Activated CD4-positive, alpha-beta T cell treated with anti-CD3 and anti-CD28 coated beads for 36 hours (primary cell): ENCODE measurements at regions not wholly inside any gene's neighbourhood (a gene's known extent, or its start where the extent isn't known, plus 50 kb on each side); places are given as distances from the start of the nearest gene placed in this dataset.

Source experiments
- ATAC-seq: fragments of 200-7000 bp; cut with Tn5 transposase; one replicate; pipeline ENCODE4 v1.10.0; 2021; ENCODE audit warnings: mild to moderate bottlenecking, moderate library complexity
- CTCF ChIA-PET: fragments of 350-600 bp; sonication (Branson Sonifier 250); formaldehyde crosslinking; loops from one replicate; lab custom pipeline; 2021; ENCODE audit warnings: antibody characterized with exemption; lab: Charles Lee
- POLR2A ChIA-PET: fragments of 350-600 bp; sonication (Branson Sonifier 250); formaldehyde crosslinking; loops from one replicate; lab custom pipeline; 2021; ENCODE audit warnings: antibody characterized with exemption, inconsistent platforms; lab: Charles Lee
- DNase-seq: peaks from one replicate; pipeline ENCODE4 v3.0.0-alpha.2; 2020
- H3K27ac Mint-ChIP-seq: one replicate; pipeline ENCODE4 v1.8.0; 2021; ENCODE audit warnings: mixed read lengths
- H3K27me3 Mint-ChIP-seq: one replicate; pipeline ENCODE4 v1.8.0; 2021; ENCODE audit warnings: mixed read lengths
- H3K36me3 Mint-ChIP-seq: one replicate; pipeline ENCODE4 v1.8.0; 2021; ENCODE audit warnings: low read depth, mixed read lengths
- H3K4me1 Mint-ChIP-seq: one replicate; pipeline ENCODE4 v1.8.0; 2021; ENCODE audit warnings: mixed read lengths
- H3K4me3 Mint-ChIP-seq: one replicate; pipeline ENCODE4 v1.8.0; 2021; ENCODE audit warnings: mild to moderate bottlenecking, moderate library complexity, mixed read lengths
- H3K9me3 Mint-ChIP-seq: one replicate; pipeline ENCODE4 v1.8.0; 2021; ENCODE audit warnings: low read depth, mixed read lengths
- intact Hi-C, 2 experiments: fragments of 100-400 bp; cut with DNase I in 1 of 2; cut with micrococcal nuclease in 1 of 2; formaldehyde crosslinking; loops; one replicate each; pipeline versions ENCODE4 v1.14.2 to v1.15.1; 2022 to 2024; cut with DNase I, micrococcal nuclease

DNA sequence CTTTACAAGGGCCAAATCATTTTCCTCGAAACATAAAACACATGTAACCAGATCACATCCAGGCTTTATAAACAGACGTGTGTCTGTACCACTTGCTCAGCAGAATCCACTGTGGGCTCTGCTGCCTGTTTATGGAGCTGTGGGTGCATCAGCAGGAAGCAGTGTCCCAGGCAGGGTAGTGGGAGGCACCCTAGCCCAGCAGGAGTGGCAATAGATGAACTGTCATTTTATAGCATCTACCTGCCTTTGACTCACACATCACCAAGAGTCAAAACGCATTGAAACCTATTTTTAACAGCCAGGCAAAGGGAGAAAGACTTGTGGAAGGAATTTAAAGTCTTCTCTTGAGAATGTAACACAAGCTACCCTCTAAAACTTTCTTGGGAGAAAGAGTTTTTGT is 169.1 kb upstream of the TENM3 start:
- POLR2A ChIA-PET: no interaction called here
- DNase-seq: no peak
- H3K36me3 Mint-ChIP-seq: no peaks in the 10 kb centered on the region
- CTCF ChIA-PET: no interaction called here
- H3K9me3 Mint-ChIP-seq: peaks cover 11% of the 10 kb centered on the region
- no peaks in the 10 kb centered on the region for H3K27me3 Mint-ChIP-seq
- ATAC-seq: no peak
- H3K4me3 Mint-ChIP-seq: no peak overlapping the region
- H3K27ac Mint-ChIP-seq: no peak overlapping the region
- no peaks in the 10 kb centered on the region for H3K4me1 Mint-ChIP-seq
- intact Hi-C loops: no loop called here

DNA sequence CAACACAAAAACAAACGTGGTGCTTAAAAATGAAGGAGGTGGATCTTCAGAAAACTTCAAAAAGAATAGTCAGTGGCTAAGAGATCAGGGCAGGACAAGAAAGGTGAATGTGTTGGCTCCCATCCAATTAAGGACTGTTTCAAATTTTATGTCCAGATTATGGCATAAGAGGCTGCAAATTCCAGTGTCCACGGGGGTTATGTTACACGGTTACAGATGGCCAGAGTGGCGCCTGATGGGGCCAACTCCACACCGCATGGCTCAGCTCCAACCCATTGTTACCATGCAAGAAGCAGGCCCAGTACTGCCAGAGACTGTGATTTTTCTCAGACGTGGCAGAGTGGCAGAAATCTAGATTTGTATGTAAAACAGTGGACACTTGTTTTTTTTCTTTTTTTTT is 168.4 kb upstream of the TENM3 start:
- ATAC-seq (no peak), DNase-seq (no peak)
- Mint-ChIP-seq H3K27ac (no peak overlapping the region), H3K4me1 (no peaks in the 10 kb centered on the region), H3K4me3 (no peak overlapping the region), H3K36me3 (no peaks in the 10 kb centered on the region), H3K9me3 (peaks cover 11% of the 10 kb centered on the region), H3K27me3 (no peaks in the 10 kb centered on the region)
- ChIA-PET CTCF (no interaction called here), POLR2A (no interaction called here)
- intact Hi-C loops: no loop called here

DNA sequence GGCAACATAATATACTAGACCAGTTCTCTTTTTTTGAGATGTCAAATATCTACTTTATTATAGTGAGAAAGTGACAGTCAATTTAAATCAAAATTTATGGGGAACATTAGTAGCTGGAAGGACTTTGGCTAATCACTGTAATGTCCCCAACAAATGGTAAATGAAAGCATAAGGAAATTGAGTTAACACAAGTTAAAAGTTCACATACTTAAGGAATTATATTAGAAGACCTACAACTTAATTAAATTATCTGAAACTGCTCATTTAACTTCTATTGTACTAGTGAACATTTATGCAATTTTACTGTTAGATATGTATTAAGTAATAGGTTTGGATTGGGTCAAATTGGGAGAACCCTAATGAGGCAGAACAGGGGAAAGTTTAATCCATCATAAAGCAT is 160.3 kb upstream of the TENM3 start:
- no peaks in the 10 kb centered on the region for H3K4me1 Mint-ChIP-seq
- no peaks in the 10 kb centered on the region for H3K27me3 Mint-ChIP-seq
- H3K4me3 Mint-ChIP-seq: no peak overlapping the region
- intact Hi-C loops: no loop called here
- DNase-seq (no peak), ATAC-seq (no peak)
- CTCF ChIA-PET: no interaction called here
- H3K9me3 Mint-ChIP-seq: no peaks in the 10 kb centered on the region
- H3K27ac Mint-ChIP-seq: no peak overlapping the region
- POLR2A ChIA-PET: no interaction called here
- no peaks in the 10 kb centered on the region for H3K36me3 Mint-ChIP-seq

DNA sequence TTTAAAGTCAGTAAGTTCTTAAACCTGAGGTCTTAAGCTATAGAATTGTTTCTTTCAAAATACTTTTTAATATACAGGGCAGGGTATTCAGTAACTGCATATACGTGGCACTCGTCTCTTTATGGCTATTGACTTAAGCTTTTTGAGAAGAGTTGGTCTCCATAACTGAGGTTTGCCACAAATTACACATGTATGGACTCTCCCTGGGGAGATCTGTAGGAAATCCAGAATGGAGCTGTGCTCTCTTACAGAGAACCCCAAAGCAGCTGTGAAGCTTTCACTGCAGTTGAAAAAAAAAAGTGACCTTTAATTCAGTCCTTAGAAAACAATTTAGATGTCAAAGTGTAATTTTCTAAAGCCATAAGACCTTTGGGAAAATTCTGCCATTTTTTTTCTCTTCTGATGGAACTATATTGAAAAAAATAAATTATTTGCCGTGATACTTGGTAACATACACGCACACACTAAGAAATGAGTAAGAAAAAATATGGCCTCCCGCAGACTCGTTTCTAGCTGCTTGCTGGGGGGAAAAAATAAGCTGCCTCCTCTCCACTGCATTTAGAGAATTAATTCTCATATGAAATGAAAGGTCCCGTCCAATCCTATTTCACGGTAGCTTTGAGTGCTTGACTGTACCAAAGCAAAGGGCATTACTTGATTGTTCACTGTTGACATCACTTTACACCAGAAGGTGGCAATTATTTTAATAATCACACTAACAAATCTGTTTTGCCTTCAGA is 159.4 kb upstream of the TENM3 start:
- intact Hi-C loops: no loop called here
- Mint-ChIP-seq H3K4me3 (no peak overlapping the region), H3K27ac (no peak overlapping the region), H3K36me3 (no peaks in the 10 kb centered on the region), H3K4me1 (no peaks in the 10 kb centered on the region), H3K27me3 (no peaks in the 10 kb centered on the region), H3K9me3 (no peaks in the 10 kb centered on the region)
- DNase-seq (no peak), ATAC-seq (no peak)
- ChIA-PET CTCF (no interaction called here), POLR2A (no interaction called here)

DNA sequence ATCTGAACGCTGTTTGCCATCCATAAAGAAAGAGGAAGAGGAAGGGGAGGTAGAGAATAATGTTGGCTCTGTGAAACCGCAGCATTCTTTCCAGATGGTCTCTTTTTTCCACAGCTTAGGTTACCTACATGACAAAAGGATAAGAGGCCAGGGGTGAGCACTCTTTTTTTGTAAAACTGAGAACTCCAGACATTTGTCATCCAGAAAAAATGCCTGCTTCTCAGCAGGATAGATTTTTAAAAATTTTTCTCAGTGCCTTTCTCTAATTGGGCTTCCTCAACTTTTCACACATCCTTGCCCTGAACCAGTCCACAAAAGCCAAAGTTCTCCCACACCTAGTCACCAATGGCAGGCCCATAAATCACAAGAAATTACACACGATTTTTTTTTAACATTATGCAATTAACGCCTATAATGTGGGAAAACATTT is 158.1 kb upstream of the TENM3 start:
- POLR2A ChIA-PET: no interaction called here
- no peak overlapping the region for H3K4me3 Mint-ChIP-seq
- intact Hi-C loops: no loop called here

DNA sequence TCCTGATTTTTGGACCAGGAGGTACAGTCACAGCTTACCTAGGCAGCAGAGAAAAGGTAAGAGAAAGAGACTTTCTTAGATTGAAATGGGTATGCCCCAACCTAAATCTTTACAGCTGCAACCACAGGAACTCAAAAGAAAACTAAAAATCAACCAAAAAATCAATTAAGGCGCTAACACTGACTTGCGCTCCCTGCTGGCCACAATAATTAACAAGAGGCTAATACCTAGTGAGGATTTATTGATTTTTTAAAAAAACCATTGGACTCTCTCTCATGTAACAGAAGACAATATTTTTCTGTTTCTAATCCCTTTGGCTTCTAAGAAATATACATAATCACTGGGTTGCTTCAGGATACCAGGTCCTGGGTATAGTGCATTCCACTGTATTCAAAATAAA is 153.9 kb upstream of the TENM3 start:
- intact Hi-C loops: no loop called here
- DNase-seq: peak; percentile 6
- Mint-ChIP-seq H3K4me3 (no peak overlapping the region), H3K4me1 (no peaks in the 10 kb centered on the region), H3K9me3 (peaks cover 4% of the 10 kb centered on the region), H3K27me3 (peaks cover 4% of the 10 kb centered on the region), H3K27ac (no peak overlapping the region), H3K36me3 (no peaks in the 10 kb centered on the region)
- ChIA-PET CTCF (no interaction called here), POLR2A (interaction anchor here (0.6 kb wide), 1 partner anchor 48 kb away, joined by 3 read pairs; no protein-coding TSS in a partner anchor)
- ATAC-seq: no peak

More for the DNA sequence above, 158.1 kb upstream of the TENM3 start:
- DNase-seq (no peak), ATAC-seq (no peak)
- Mint-ChIP-seq H3K27me3 (no peaks in the 10 kb centered on the region), H3K27ac (no peak overlapping the region), H3K9me3 (no peaks in the 10 kb centered on the region), H3K36me3 (no peaks in the 10 kb centered on the region), H3K4me1 (no peaks in the 10 kb centered on the region)
- CTCF ChIA-PET: no interaction called here

DNA sequence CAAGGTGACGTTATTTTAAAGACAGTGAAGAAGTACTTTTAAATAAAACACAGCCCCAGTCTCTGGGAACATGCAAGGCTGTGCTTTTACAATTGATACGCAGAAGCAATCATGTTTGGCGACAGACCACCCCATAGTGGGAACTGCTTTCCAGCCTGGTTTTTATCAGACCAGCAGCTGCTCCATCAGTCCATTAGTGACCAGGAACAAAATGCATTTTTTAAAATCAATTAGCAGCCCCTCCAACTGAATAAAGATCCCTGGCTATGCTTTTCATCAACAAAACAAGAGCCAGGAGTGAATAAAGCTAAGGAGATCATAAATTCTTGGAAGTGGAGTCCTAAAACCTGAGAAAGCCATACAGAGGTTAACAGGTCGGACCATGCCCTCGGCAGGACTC is 153.0 kb upstream of the TENM3 start:
- no peak for DNase-seq
- Mint-ChIP-seq H3K27ac (no peak overlapping the region), H3K36me3 (no peaks in the 10 kb centered on the region), H3K4me1 (no peaks in the 10 kb centered on the region), H3K27me3 (peaks cover 4% of the 10 kb centered on the region), H3K4me3 (no peak overlapping the region), H3K9me3 (peaks cover 10% of the 10 kb centered on the region)
- ChIA-PET POLR2A (no interaction called here), CTCF (no interaction called here)
- no peak for ATAC-seq
- intact Hi-C loops: no loop called here

DNA sequence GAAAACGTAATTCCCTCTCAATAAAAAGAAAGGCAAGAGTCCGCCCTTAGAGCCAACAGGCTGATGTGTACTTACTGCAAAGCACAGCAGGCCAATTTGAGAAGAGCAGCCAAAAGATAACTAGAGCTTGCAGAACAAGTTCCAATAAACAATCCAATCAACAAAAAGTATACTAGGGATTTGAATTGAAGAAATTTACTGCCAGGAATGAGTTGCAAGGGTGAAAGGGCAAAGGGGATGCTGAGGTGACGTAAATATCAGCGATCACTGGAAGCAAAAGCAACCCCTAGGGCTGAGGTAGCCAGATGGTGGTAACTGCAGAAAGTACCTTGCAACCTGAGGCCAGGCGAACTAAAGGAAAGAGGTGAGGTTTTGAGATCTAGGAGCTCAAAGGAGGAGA is 152.1 kb upstream of the TENM3 start:
- no peak for ATAC-seq
- no peaks in the 10 kb centered on the region for H3K36me3 Mint-ChIP-seq
- peaks cover 4% of the 10 kb centered on the region for H3K27me3 Mint-ChIP-seq
- no peaks in the 10 kb centered on the region for H3K4me1 Mint-ChIP-seq
- peaks cover 12% of the 10 kb centered on the region for H3K9me3 Mint-ChIP-seq
- no peak overlapping the region for H3K27ac Mint-ChIP-seq
- CTCF ChIA-PET: no interaction called here
- intact Hi-C loops: no loop called here
- no peak for DNase-seq
- no peak overlapping the region for H3K4me3 Mint-ChIP-seq
- POLR2A ChIA-PET: no interaction called here

DNA sequence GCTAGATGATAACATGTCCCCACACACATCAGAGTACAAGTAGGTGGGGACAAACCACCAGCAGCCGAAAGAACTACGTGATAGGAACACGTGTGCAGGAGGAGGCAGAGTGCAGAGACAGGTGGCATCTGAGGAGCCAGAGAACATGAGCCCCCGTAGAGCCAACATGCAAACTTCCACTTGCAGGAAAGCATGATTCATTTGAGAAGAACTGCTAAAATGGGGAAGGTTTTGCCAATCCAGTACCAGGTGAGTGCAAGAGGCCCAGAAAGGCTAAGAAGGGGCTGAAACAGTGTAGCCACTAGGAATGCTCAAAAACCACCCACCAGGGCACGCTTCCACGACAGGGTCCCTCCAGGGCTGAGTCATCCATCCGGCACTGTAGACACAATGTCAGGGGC is 149.8 kb upstream of the TENM3 start:
- CTCF ChIA-PET: no interaction called here
- intact Hi-C loops: no loop called here
- H3K4me3 Mint-ChIP-seq: no peak overlapping the region
- H3K9me3 Mint-ChIP-seq: peaks cover 12% of the 10 kb centered on the region
- no peak overlapping the region for H3K27ac Mint-ChIP-seq
- H3K27me3 Mint-ChIP-seq: peaks cover 4% of the 10 kb centered on the region
- ATAC-seq (no peak), DNase-seq (no peak)
- H3K36me3 Mint-ChIP-seq: no peaks in the 10 kb centered on the region
- no peaks in the 10 kb centered on the region for H3K4me1 Mint-ChIP-seq
- POLR2A ChIA-PET: no interaction called here

DNA sequence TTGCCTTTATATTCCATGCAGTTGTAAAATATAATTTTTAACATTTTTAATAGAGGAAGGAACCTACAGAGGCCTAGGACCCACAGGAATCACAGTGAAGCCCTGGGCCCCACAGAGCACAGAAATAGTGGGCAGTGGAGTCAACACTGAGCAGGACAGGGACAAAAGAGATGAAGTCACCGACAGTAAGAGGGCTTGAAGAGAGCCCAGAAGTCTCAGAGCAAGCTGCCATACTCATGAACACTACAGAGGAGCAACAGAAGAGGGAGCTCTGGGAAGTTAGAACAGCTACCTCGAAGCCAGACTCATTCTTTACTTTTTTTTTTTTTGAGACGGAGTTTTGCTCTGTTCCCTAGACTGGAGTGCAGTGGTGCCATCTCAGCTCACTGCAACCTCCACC is 149.3 kb upstream of the TENM3 start:
- no peaks in the 10 kb centered on the region for H3K4me1 Mint-ChIP-seq
- H3K9me3 Mint-ChIP-seq: peaks cover 12% of the 10 kb centered on the region
- H3K27ac Mint-ChIP-seq: no peak overlapping the region
- H3K27me3 Mint-ChIP-seq: peaks cover 4% of the 10 kb centered on the region
- POLR2A ChIA-PET: no interaction called here
- no peak overlapping the region for H3K4me3 Mint-ChIP-seq
- ATAC-seq: no peak
- no peaks in the 10 kb centered on the region for H3K36me3 Mint-ChIP-seq
- intact Hi-C loops: no loop called here
- CTCF ChIA-PET: no interaction called here
- no peak for DNase-seq

DNA sequence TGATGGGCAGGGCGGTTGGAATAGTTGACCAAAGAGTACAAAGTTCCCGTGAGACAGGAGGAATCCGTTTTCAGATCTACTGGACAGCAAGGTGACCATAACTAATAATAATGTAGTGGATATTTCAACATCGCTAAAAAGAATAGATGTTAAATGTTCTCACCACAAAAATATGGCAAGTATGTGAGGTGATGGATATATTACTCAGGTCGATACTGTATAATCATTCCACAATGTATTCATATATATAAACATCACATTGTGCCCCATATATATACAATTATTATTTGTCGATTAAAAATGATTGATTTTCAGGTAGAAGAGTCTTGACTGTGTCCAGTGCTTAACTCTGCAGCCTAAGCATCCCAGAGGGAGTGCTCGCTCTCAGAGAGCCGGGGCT is 141.6 kb upstream of the TENM3 start:
- H3K27me3 Mint-ChIP-seq: no peaks in the 10 kb centered on the region
- CTCF ChIA-PET: no interaction called here
- intact Hi-C loops: no loop called here

DNA sequence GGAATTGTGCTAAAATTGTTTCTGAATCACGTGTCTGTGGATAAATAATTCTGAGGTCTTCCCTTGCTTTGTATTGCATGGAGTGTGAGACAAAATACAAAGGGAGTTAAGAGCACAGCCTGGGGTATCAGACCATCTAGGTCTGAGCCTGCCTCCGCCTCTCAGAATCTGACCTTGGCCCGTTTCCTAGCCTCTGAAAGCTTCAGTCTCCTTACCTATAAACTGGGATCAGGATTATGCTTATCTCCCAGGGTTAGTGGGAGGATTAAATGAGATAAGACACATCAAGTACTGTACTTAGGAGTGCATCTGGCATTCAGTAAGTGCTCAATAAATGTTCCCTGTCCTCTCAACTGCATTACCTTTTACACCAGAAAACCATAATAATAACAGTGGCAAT is 140.6 kb upstream of the TENM3 start:
- ChIA-PET POLR2A (no interaction called here), CTCF (interaction anchor here (0.6 kb wide), 1 partner anchor 93 kb away, joined by 3 read pairs; no protein-coding TSS in a partner anchor)
- Mint-ChIP-seq H3K4me3 (no peak overlapping the region), H3K4me1 (no peaks in the 10 kb centered on the region), H3K9me3 (no peaks in the 10 kb centered on the region), H3K36me3 (no peaks in the 10 kb centered on the region), H3K27me3 (no peaks in the 10 kb centered on the region), H3K27ac (no peak overlapping the region)
- ATAC-seq (no peak), DNase-seq (no peak)
- intact Hi-C loops: no loop called here

More for the DNA sequence above, 141.6 kb upstream of the TENM3 start:
- Mint-ChIP-seq H3K27ac (no peak overlapping the region), H3K4me3 (no peak overlapping the region), H3K9me3 (no peaks in the 10 kb centered on the region), H3K4me1 (no peaks in the 10 kb centered on the region), H3K36me3 (no peaks in the 10 kb centered on the region)
- POLR2A ChIA-PET: no interaction called here
- DNase-seq (no peak), ATAC-seq (no peak)
